Left kidney (tissue), 1 donor: ENCODE measurements at regions not wholly inside any gene's neighbourhood (a gene's known extent, or its start where the extent isn't known, plus 50 kb on each side); places are given as distances from the start of the nearest gene placed in this dataset.
A peak's percentile ranks its signal among the peaks of the same experiment; 100 is the strongest.

Experiments
- DNase-seq: peaks from one replicate; pipeline ENCODE4 v3.0.0-alpha.2; 2013

GRCh38 chr3:161444694-161445077 is 51.9 kb upstream of the OTOL1 start:
- DNase-seq: no peak

GRCh38 chr3:161443921-161444693 is 52.5 kb upstream of the OTOL1 start:
- no peak for DNase-seq

- DNase-seq: no peak
These were observed 59.0 kb upstream of the SPTSSB start for GRCh38 chr3:161430307-161430706.

GRCh38 chr3:161427347-161427746 is 56.0 kb upstream of the SPTSSB start:
- DNase-seq: no peak

GRCh38 chr3:161426758-161427157 is 55.4 kb upstream of the SPTSSB start:
- DNase-seq: no peak

GRCh38 chr3:161423911-161424522 is 52.7 kb upstream of the SPTSSB start:
- DNase-seq: peak; percentile 57

- DNase-seq: no peak
These were observed 50.9 kb upstream of the SPTSSB start for GRCh38 chr3:161422171-161422700.
